Transverse colon (tissue), 4 donors: ENCODE measurements at regions not wholly inside any gene's neighbourhood (a gene's known extent, or its start where the extent isn't known, plus 50 kb on each side); places are given as distances from the start of the nearest gene placed in this dataset.

Experiments
- CTCF ChIP-seq, 5 experiments: fragments of 200-600 bp in 3 of 5; fragments of 450-650 bp in 2 of 5; sonication (generic) in 3 of 5; IDR thresholded peaks; 1 replicate in 2 of 5; 2 replicates in 3 of 5; pipeline ENCODE4 v1.5.1; 2016 to 2017; ENCODE audit warnings: antibody characterized with exemption in 5 of 5, inconsistent platforms in 3 of 5, mild to moderate bottlenecking in 2 of 5, moderate library complexity in 1 of 5
- EP300 ChIP-seq: sonication (generic); formaldehyde crosslinking; IDR thresholded peaks from one replicate; pipeline ENCODE4 v1.6.1; 2017; ENCODE audit warnings: antibody characterized with exemption, low read depth
- POLR2AphosphoS5 ChIP-seq, 3 donors: sonication (generic); formaldehyde crosslinking; IDR thresholded peaks; one replicate each; pipeline ENCODE4 v1.6.1; 2016; ENCODE audit warnings: antibody characterized with exemption in 3 of 3

DNA sequence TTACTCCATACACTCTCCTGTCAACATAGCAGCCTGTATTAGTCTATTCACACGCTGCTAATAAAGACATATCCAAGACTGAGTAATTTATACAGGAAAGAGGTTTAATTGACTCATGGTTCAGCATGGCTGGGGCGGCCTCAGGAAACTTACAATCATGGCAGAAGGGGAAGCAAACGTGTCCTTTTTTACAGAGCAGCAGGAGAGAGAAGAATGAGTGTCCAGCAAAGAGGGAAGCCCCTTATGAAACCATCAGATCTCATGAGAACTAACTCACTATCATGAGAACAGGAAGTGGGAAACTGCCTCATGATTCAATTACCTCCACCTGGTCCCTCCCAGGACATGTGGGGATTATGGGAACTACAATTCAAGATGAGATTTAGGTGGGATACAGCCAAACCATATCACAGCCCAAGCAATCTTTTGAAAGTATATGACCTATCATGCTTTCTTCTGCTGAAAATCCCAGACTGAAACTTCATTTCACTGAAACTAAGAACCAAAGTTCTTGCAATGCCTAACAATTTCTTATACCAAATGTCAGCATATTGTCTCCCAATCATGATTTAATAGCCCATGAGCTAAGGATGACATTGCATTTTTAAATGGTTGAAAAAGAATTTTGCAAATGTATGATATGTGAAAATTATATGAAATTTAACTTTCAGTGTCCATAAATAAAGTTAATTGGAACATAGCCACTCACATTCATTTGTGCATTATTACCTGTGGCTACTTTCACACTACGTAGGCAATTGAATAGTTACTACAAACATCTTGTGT lies 686.8 kb upstream of the ZEB2 start:
- TF ChIP-seq POLR2AphosphoS5 (IDR thresholded peaks at IDR 0.05) (no peak), CTCF (IDR thresholded peaks at IDR 0.05) (no peak), EP300 (no peak)
